HG02970 (cell line): ENCODE measurements at regions not wholly inside any gene's neighbourhood (a gene's known extent, or its start where the extent isn't known, plus 50 kb on each side); places are given as distances from the start of the nearest gene placed in this dataset.

Experiments used
- ATAC-seq: cut with Tn5 transposase; IDR thresholded peaks from one replicate; pipeline ENCODE4 v1.9.1; 2021; ENCODE audit warnings: mild to moderate bottlenecking, moderate library complexity, moderate number of reproducible peaks; ENCODE audit not compliant: unreplicated experiment, low FRiP score

DNA sequence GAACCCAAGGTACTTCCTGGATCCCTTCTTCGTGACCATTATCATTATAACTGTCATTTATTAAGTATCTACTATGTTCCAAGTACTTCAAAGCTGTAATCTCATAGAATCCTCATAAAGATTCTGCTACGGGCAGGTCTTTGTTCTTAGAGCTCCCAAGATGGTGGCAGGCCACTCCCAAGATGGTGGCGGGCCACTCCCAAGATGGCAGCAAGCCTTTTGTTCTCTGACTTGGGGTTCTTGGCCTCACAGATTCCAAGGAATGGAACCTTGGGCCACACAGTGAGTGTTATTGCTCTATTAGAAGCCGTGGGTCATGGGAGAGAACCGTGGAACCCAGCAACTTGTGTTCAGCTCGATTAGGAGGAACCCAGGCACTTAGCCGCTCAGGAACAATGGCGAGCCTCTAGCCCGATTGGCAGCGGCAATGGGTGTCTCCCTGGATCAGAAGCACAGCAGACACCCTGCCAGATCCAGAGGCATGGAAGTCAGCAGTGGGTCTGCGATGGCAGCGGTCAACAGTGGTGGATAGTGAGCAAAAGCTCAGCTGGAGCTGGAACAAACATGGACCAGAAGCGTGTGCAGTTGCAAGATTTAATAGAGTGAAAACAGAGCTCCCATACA lies 193.7 kb upstream of the BTG1 start:
- no peak for ATAC-seq

GRCh38 chr12:92338671-92339070 lies 193.0 kb upstream of the BTG1 start:
- no peak for ATAC-seq

DNA sequence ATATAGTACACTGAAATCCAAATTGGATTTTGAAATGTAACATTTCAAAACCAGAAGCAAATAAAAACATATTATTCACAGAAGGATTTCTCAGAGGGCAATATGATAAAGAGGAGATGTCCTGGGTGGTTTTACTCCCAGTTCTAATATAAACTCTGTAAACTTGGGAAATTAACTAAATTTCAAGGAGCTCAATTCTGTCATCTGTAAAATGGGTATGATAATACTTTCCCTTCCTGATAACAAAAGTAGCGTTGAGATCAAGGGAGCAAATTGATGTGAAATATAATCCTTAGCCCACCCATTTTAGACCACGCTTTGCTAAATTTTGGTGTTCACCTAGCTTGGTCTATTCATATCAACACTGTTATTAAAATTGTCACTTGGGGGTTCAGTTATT lies 192.5 kb upstream of the BTG1 start:
- ATAC-seq, result no peak

DNA sequence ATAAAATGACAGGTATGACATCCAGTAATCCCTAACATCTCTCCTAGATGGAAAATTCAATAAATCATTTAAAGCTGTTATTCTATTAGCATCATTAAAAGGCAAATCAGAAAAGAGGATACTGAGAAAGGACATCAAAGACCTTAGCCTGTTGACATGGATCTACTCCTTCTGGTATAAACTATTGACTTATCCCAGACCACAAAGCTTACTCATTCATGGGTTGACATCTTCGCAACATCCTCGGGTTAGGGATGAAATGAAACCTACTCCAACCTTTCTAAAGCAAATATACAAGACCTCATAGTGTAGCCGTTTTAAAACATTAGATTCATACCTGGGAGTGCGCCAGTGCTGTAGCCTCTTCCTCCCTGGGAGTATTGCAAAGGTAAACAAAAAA lies 191.5 kb upstream of the BTG1 start:
- ATAC-seq, result no peak

DNA sequence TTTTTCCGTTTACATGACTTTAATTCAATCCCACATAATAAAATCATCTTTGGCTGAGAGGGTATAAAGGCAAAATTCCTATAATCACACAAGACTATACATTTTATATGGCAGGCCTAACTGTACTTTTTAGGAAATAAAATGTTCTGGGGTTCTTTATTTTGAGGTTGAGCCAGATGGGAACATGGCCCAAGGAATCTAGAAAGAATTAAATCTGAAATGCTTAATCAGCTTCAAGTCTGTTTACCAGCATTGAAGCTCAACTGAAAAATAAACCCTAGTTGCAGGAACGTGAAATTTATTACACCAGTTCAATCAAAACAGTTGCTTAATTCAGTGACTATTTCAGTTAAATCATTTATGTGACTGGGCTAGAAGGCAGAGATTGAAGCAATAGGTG lies 191.0 kb upstream of the BTG1 start:
- ATAC-seq, result no peak

- no peak for ATAC-seq
Measured at GRCh38 chr12:92335831-92336230, 190.2 kb upstream of the BTG1 start.

GRCh38 chr12:92334552-92334951 lies 188.9 kb upstream of the BTG1 start:
- no peak for ATAC-seq

- ATAC-seq, result no peak
Measured at GRCh38 chr12:92332552-92332951, 186.9 kb upstream of the BTG1 start.

DNA sequence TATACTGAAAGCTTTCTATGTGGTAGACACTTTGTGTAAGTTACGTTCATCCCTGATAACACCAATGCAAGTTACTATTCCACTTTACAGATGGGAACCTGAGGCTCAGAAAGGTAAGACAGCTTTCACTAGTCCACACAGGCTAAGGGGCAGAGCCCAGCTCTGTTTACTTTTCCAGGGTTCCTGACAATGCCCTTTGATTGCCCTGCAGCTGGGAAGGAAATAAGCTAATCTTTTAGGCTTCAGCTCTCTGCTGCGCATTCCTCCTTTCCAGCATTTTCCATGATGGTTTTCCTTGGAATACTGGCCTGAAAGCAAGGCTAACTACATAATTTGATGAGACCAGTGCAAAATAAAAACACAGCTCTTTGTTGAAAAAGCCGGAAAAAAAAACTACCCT lies 185.7 kb upstream of the BTG1 start:
- ATAC-seq, result no peak

DNA sequence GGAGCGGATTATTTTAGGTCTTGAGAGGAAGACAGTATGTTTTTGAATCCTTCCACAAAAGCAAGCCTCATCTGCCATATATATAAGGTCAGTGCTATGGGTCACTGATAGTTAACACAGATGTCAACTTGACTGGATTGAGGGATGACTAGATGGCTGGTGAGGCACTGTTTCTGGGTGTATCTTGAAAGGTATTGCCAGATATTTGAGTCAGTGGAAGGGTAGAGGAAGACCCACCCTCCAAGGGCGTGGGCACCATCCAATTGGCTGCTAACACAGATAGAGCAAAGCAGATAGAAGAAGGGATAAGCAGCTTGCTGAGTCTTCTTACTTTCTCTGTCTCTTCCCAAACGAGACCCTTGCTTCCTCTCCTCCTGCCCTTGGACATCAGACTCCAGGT lies 185.0 kb upstream of the BTG1 start:
- ATAC-seq, result no peak

GRCh38 chr12:92326877-92327276 lies 181.2 kb upstream of the BTG1 start:
- no peak for ATAC-seq

- no peak for ATAC-seq
Measured at GRCh38 chr12:92324849-92325500, 179.3 kb upstream of the BTG1 start.

GRCh38 chr12:92312463-92312964 lies 166.9 kb upstream of the BTG1 start:
- ATAC-seq, result no peak

DNA sequence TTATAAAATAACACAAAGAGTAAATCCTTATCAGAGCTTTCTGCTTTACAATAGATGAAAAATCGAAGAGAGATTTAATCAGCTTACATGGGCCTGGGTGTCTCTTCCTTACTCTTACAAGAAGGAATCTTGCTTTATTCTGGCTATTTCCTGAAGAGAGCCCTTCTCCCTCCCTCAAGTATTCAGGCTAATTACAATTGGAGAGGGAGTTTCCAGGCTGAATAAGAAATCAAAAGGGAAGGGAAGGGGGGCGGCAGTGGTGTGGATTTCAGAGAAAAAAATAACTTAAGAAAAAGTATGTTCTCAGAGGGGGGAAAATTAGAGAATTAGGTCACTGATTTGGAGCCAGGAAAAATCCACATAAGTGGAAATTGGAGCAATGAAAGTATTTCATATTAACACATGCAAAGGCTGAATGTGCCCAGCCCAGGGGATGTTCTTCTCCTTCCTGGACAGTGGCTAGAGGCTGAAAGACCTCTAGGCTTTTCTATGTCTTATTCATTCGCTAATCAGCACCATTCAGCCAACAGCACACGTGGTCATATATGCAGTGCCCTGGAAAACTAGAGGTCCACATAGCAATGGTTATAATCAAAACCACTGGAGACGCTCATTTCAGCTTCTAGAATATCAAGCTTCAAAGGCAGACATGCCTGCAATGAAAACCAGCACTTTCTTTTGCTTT lies 158.9 kb upstream of the BTG1 start:
- no peak for ATAC-seq

DNA sequence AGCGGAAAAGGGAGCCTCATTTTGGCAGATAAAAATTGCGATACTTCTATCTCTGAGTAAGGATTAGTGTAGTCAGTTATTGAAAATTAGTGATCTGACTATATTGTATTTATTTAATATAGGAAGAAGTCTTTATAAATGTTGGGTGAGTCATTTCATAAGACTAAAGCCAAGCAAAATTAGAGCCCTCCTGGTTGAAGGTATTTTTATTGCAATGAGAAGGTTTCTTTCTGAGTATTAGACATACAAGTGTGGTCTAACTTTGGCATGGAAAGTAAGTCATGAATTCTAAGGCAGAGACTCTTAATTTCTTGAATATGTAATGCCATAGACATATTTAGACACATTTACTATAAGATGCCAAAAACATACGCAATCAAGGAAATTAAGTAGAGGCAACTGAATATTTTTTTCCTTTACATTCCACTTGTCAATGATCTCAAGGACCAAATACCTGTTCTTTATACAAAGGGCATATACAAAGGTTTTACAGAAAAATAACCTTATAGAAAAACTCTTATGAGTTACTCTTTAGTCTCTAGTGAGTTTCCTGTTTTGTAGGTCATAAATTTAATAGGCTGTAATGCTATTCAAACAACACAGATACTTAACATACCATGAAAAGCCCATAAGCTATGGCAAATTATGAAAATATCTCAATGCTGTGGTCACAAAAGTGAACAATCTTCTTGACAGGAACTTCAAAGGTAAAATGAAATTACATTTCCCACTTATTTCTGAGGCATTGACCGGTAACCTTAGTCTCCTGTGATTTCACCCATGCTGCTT lies 156.6 kb upstream of the BTG1 start:
- ATAC-seq, result no peak

DNA sequence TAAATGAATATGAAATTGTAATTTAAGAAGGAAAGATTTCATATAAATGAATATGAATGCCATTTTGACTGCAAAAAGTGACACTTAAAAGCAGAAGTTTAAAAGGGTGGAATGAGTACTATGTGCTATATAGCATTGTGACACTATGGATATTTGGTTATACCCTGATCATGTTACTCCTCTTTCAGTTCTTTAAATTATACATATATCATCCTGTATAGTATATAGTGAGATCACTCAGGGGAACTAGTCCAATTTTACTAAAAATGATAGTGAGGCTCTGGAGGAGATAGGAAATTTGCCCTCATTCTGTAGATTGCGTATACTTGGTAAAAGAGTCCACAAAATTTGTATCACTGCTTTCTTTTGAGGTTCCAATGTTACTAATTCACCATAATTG lies 155.7 kb upstream of the BTG1 start:
- ATAC-seq, result no peak

DNA sequence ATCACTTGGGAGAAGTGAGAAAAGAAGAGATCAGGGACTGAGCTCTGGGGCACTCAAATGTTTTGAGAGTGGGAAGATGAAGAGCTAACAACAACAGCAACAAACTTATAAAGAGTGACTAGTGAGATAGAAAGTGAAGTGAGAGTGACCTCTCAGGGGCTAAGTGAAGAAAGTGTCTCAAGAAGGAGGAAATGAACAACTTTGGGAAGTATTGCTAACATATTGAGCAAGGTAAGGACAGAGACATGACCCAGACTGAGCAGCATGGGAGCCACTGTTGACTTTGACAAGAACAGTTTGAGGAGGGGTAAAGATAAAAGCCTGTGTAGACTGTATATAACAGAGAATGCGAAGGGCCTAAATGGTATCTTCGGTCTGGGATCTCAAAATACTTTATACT lies 155.1 kb upstream of the BTG1 start:
- ATAC-seq, result no peak

GRCh38 chr12:92299744-92300143 lies 154.1 kb upstream of the BTG1 start:
- ATAC-seq, result no peak

DNA sequence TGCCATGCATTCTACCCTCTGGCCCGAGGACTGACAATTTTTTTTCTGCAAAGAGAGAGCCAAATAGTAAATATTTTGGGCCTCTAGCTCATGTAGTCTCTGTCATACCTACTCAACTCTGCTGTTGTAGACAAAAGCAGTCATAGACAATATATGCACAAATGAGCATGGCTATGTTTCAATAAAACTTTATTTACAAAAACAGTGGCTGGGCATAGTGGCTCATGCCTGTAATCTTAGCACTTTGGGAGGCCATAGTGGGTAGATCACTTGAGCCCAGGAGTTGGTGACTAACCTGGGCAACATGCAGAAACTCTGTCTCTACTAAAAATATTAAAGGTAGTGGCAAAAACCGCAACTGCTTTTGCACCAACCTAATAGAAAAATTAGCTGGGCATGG lies 153.7 kb upstream of the BTG1 start:
- no peak for ATAC-seq

GRCh38 chr12:92297932-92298696 lies 152.5 kb upstream of the BTG1 start:
- no peak for ATAC-seq
